Activated CD8-positive, alpha-beta memory T cell treated with anti-CD3 and anti-CD28 coated beads, Interleukin-2, amount 10 ng/mL, durations not matched to agents 7 days and 5 days (primary cell): ENCODE measurements at regions not wholly inside any gene's neighbourhood (a gene's known extent, or its start where the extent isn't known, plus 50 kb on each side); places are given as distances from the start of the nearest gene placed in this dataset.
A peak's percentile ranks its signal among the peaks of the same experiment; 100 is the strongest.

ENCODE experiments used
- ATAC-seq: fragments of 150-1000 bp; cut with Tn5 transposase; one replicate; pipeline ENCODE4 v1.10.0; 2021; ENCODE audit warnings: moderate library complexity
- CTCF ChIA-PET: fragments of 350-600 bp; sonication (Branson Sonifier 250); formaldehyde crosslinking; loops from one replicate; lab custom pipeline; 2021; ENCODE audit warnings: antibody characterized with exemption; lab: Charles Lee
- DNase-seq: peaks from one replicate; pipeline ENCODE4 v3.0.0-alpha.2; 2020
- H3K27ac Mint-ChIP-seq: one replicate; pipeline ENCODE4 v1.8.0; 2021; ENCODE audit warnings: mild to moderate bottlenecking, mixed read lengths
- H3K27me3 Mint-ChIP-seq: one replicate; pipeline ENCODE4 v1.8.0; 2021; ENCODE audit warnings: mixed read lengths
- H3K36me3 Mint-ChIP-seq: one replicate; pipeline ENCODE4 v1.8.0; 2021; ENCODE audit warnings: mild to moderate bottlenecking, mixed read lengths
- H3K4me1 Mint-ChIP-seq: one replicate; pipeline ENCODE4 v1.8.0; 2021; ENCODE audit warnings: mixed read lengths
- H3K4me3 Mint-ChIP-seq: one replicate; pipeline ENCODE4 v1.8.0; 2021; ENCODE audit warnings: mild to moderate bottlenecking, moderate library complexity, mixed read lengths
- H3K9me3 Mint-ChIP-seq: one replicate; pipeline ENCODE4 v1.8.0; 2022; ENCODE audit warnings: low read depth, mixed read lengths

DNA sequence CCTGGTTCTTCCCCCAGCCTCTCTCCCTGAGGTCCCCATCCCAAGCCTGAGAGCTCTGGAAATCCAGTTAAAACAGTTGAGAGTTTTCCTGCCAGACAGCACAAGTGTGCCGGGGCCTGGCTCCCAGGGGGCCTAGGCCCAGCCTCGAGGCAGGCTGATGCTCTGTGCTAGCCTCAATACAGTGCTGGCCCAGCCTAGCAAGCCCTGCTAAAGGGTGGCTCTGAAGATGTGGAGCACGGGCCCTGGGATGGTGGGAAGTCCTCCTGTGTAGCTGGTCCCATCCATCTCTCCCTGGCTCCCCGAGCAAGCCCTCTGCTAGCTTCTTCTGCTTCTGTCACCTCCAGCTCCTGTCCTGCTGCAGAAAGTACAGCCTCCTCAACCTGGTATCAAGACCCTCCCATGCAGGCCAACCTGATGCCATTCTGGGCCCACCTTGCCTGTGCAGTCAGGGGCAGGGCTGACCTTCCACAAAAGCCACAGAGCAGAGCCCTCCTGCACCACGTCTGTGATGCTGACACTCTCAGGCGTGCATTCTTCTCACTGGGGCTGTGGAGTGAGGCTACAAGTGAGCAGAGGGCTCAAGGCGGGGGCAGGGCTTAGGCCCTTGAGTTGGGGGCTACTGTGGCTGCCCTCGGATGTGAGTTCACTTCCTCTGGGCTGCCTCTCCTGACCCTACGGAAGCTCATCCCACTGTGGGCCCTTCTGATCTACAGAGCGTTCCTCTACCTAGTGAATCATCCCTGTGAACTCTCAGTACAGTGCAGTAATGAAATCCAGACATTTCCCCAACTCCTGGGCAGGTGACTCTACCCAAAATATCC lies 60.1 kb upstream of the LAPTM4A start:
- no peak for ATAC-seq
- Mint-ChIP-seq H3K27ac (no peak overlapping the region), H3K9me3 (no peaks in the 10 kb centered on the region), H3K4me3 (no peak overlapping the region), H3K27me3 (peaks cover 11% of the 10 kb centered on the region), H3K4me1 (no peaks in the 10 kb centered on the region), H3K36me3 (no peaks in the 10 kb centered on the region)
- CTCF ChIA-PET, result no interaction called here
- no peak for DNase-seq

DNA sequence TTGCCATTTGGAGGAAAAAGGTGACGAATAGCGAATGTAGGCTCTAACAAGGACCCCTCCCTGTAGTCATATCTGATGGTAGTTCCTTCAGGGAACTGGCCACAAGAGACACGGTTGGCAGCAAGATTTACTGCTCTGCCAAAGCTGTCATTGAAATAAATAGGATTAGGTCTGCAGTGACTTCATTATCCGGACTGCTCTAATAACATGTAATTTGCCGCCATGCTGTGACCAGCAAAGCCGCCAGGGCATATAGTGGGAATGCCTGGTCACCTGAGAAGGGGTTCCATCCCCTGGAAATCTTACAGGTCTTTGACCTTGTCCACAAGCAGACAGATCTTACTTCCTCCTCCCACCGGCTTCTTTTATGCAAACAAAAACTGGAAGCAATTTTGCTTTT lies 59.4 kb upstream of the LAPTM4A start:
- H3K4me1 Mint-ChIP-seq, result no peaks in the 10 kb centered on the region
- no peaks in the 10 kb centered on the region for H3K36me3 Mint-ChIP-seq
- CTCF ChIA-PET, result no interaction called here
- H3K9me3 Mint-ChIP-seq, result no peaks in the 10 kb centered on the region
- ATAC-seq (no peak), DNase-seq (no peak)
- peaks cover 11% of the 10 kb centered on the region for H3K27me3 Mint-ChIP-seq
- no peak overlapping the region for H3K27ac Mint-ChIP-seq
- H3K4me3 Mint-ChIP-seq, result no peak overlapping the region

GRCh38 chr2:20110383-20110782 lies 59.0 kb upstream of the LAPTM4A start:
- Mint-ChIP-seq H3K4me3 (no peak overlapping the region), H3K27me3 (peaks cover 11% of the 10 kb centered on the region), H3K9me3 (no peaks in the 10 kb centered on the region), H3K4me1 (no peaks in the 10 kb centered on the region), H3K36me3 (no peaks in the 10 kb centered on the region), H3K27ac (no peak overlapping the region)
- ATAC-seq (no peak), DNase-seq (no peak)
- CTCF ChIA-PET, result no interaction called here

DNA sequence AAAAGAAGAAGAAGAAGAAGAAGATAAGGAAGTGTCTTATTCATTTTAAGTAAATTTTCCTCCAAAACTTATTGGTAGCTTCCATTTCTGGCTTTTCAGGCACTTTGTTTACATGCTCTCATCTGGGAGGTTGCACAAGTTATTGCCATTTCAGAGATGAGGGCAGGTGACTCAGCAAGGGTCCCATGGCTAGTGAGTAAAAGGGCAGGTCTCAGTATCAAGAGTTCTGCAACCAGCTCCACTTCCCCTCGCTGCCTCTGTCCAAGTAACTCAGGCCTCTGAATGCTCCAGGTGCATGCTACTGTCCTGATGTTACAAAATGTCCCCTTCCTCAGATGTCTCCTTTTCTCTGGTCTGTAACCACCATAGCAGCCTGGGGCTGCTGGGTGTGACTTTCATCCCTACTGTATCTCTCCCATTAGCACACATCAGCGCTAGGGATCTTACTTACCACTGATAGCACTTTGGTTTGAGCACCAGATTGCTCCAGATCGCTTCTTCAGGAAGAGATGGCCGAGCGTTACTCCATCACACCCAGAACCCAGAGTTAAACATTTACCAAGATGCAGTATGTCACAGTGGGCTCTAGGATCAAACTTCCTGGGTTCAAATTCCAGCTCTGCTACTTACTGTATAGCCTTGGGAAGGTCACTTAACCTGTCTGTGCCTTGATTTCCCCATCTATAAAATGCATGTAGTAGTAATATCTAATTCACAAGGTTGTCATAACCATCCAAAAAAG lies 57.4 kb upstream of the LAPTM4A start:
- no peak for ATAC-seq

GRCh38 chr2:20107776-20108175 lies 56.3 kb upstream of the LAPTM4A start:
- CTCF ChIA-PET, result no interaction called here
- no peak for ATAC-seq
- no peaks in the 10 kb centered on the region for H3K36me3 Mint-ChIP-seq
- H3K4me1 Mint-ChIP-seq, result no peaks in the 10 kb centered on the region
- DNase-seq, result no peak
- H3K4me3 Mint-ChIP-seq, result no peak overlapping the region
- no peak overlapping the region for H3K27ac Mint-ChIP-seq
- H3K27me3 Mint-ChIP-seq, result peaks cover 14% of the 10 kb centered on the region
- H3K9me3 Mint-ChIP-seq, result peaks cover 2% of the 10 kb centered on the region

More for the DNA sequence above, 57.4 kb upstream of the LAPTM4A start:
- Mint-ChIP-seq H3K36me3 (no peaks in the 10 kb centered on the region), H3K27ac (no peak overlapping the region), H3K9me3 (no peaks in the 10 kb centered on the region), H3K27me3 (peaks cover 11% of the 10 kb centered on the region), H3K4me1 (no peaks in the 10 kb centered on the region), H3K4me3 (no peak overlapping the region)
- CTCF ChIA-PET, result interaction anchor here (0.7 to 1.8 kb wide), 3 partner anchors 10 to 93 kb away, joined by 3 to 4 read pairs (median 3); no protein-coding TSS in a partner anchor
- no peak for DNase-seq

GRCh38 chr2:20107352-20107751 lies 55.9 kb upstream of the LAPTM4A start:
- CTCF ChIA-PET, result no interaction called here
- Mint-ChIP-seq H3K36me3 (no peaks in the 10 kb centered on the region), H3K4me1 (no peaks in the 10 kb centered on the region), H3K4me3 (no peak overlapping the region), H3K27ac (no peak overlapping the region), H3K9me3 (peaks cover 6% of the 10 kb centered on the region), H3K27me3 (peaks cover 18% of the 10 kb centered on the region)
- ATAC-seq, result no peak
- no peak for DNase-seq

DNA sequence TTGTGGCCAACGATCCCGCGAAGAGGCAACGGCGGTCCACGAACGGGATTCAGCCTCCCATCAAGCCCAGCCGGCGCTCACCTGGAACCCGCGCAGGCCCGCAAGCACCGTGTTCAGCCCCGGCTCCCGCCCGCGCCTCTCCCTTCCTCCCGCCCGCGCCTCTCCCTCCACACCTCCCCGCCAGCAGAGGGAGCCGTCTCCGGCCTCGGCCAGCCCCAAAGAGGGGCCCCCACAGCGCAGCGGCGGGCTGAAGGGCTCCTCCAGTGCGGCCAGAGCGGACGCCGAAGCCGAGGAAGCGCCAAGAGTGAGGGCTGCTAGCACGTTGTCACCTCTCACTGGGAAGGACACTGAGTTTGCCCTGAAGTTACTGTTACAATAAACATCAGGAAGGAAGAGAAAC lies 55.3 kb upstream of the LAPTM4A start:
- CTCF ChIA-PET, result interaction anchor here (0.8 kb wide), 1 partner anchor 138 kb away, joined by 3 read pairs; no protein-coding TSS in a partner anchor
- Mint-ChIP-seq H3K4me1 (no peaks in the 10 kb centered on the region), H3K9me3 (peaks cover 6% of the 10 kb centered on the region), H3K27me3 (peaks cover 19% of the 10 kb centered on the region), H3K36me3 (no peaks in the 10 kb centered on the region), H3K27ac (no peak overlapping the region), H3K4me3 (peak overlapping the region; percentile 19)
- DNase-seq, result no peak
- ATAC-seq, result peak; percentile 36

- peaks cover 22% of the 10 kb centered on the region for H3K27me3 Mint-ChIP-seq
- H3K27ac Mint-ChIP-seq, result no peak overlapping the region
- peaks cover 6% of the 10 kb centered on the region for H3K9me3 Mint-ChIP-seq
- no peak overlapping the region for H3K4me3 Mint-ChIP-seq
- no peaks in the 10 kb centered on the region for H3K4me1 Mint-ChIP-seq
- no peaks in the 10 kb centered on the region for H3K36me3 Mint-ChIP-seq
- no peak for ATAC-seq
- CTCF ChIA-PET, result interaction anchor here (1.9 kb wide), 1 partner anchor 90 kb away, joined by 8 read pairs; no protein-coding TSS in a partner anchor
- DNase-seq, result no peak
Observed at GRCh38 chr2:20104900-20105545, 53.6 kb upstream of the LAPTM4A start.

- Mint-ChIP-seq H3K4me1 (no peaks in the 10 kb centered on the region), H3K27me3 (peaks cover 20% of the 10 kb centered on the region), H3K9me3 (peaks cover 6% of the 10 kb centered on the region), H3K27ac (no peak overlapping the region), H3K36me3 (no peaks in the 10 kb centered on the region), H3K4me3 (no peak overlapping the region)
- CTCF ChIA-PET, result interaction anchor here (1.9 kb wide), 1 partner anchor 88 kb away, joined by 8 read pairs; no protein-coding TSS in a partner anchor
- ATAC-seq, result no peak
- no peak for DNase-seq
Observed at GRCh38 chr2:20103530-20103929, 52.1 kb upstream of the LAPTM4A start.
